Breast epithelium (tissue), 4 donors: ENCODE measurements at regions not wholly inside any gene's neighbourhood (a gene's known extent, or its start where the extent isn't known, plus 50 kb on each side); places are given as distances from the start of the nearest gene placed in this dataset.

Source experiments
- DNase-seq, 2 donors: peaks; one replicate each; pipeline ENCODE4 v3.0.0-alpha.2; 2019; ENCODE audit warnings: low spot score in 2 of 2
- H3K27ac ChIP-seq, 2 donors: fragments of 200-600 bp; sonication (generic) in 1 of 2; one replicate each; pipeline ENCODE4 v1.5.1; 2016 to 2019; ENCODE audit warnings: mild to moderate bottlenecking in 1 of 2
- H3K27me3 ChIP-seq, 2 donors: fragments of 200-600 bp; sonication (generic) in 1 of 2; one replicate each; pipeline versions ENCODE4 v1.5.1 to v1.6.0; 2017 to 2019; ENCODE audit warnings: control low read depth in 1 of 2, mild to moderate bottlenecking in 1 of 2
- H3K36me3 ChIP-seq: fragments of 200-600 bp; one replicate; pipeline ENCODE4 v1.5.1; 2019
- H3K4me1 ChIP-seq, 2 donors: fragments of 200-600 bp; sonication (generic); one replicate each; pipeline ENCODE4 v1.5.1; 2016 to 2019; ENCODE audit warnings: control low read depth in 1 of 2
- H3K4me3 ChIP-seq, 3 donors: fragments of 200-600 bp; sonication (generic); 1 replicate in 2 of 3; 2 replicates in 1 of 3; pipeline ENCODE4 v1.5.1; 2016 to 2019; ENCODE audit warnings: mild to moderate bottlenecking in 3 of 3, moderate library complexity in 2 of 3
- H3K9me3 ChIP-seq, 2 donors: fragments of 200-600 bp; sonication (generic) in 1 of 2; one replicate each; pipeline ENCODE4 v1.5.1; 2016 to 2019; ENCODE audit warnings: control low read depth in 1 of 2
- CTCF ChIP-seq, 3 donors: fragments of 450-650 bp; IDR thresholded peaks; one replicate each; pipeline ENCODE4 v1.5.1; 2016 to 2017; ENCODE audit warnings: antibody characterized with exemption in 3 of 3, mild to moderate bottlenecking in 3 of 3, moderate library complexity in 3 of 3
- POLR2A ChIP-seq: fragments of 450-650 bp; IDR thresholded peaks from one replicate; pipeline ENCODE4 v1.6.1; 2016; ENCODE audit warnings: antibody characterized with exemption, mild to moderate bottlenecking, moderate library complexity
- POLR2AphosphoS5 ChIP-seq, 3 donors: sonication (generic); formaldehyde crosslinking; IDR thresholded peaks; one replicate each; pipeline ENCODE4 v1.6.1; 2017; ENCODE audit warnings: antibody characterized with exemption in 3 of 3
- intact Hi-C: fragments of 100-400 bp; cut with DNase I; formaldehyde crosslinking; loops from one replicate; pipeline ENCODE4 v1.15.1; 2023; ENCODE audit warnings: low total_unique reads

- no peak for TF ChIP-seq POLR2AphosphoS5 (IDR thresholded peaks at IDR 0.05)
- TF ChIP-seq CTCF (IDR thresholded peaks at IDR 0.05): no peak
- TF ChIP-seq POLR2A: no peak
- no peaks in the 10 kb centered on the region for H3K4me1 ChIP-seq
- no peak overlapping the region for H3K27ac ChIP-seq
- intact Hi-C loops: no loop called here
- no peak for DNase-seq
- H3K4me3 ChIP-seq: no peak overlapping the region
- no peaks in the 10 kb centered on the region for H3K9me3 ChIP-seq
- H3K36me3 ChIP-seq: no peaks in the 10 kb centered on the region
- no peaks in the 10 kb centered on the region for H3K27me3 ChIP-seq
These were observed 369.5 kb downstream of the GBA3 start for GRCh38 chr4:23062188-23062587.

- H3K4me1 ChIP-seq: no peaks in the 10 kb centered on the region
- TF ChIP-seq POLR2AphosphoS5 (IDR thresholded peaks at IDR 0.05): no peak
- no peak for TF ChIP-seq POLR2A
- TF ChIP-seq CTCF (IDR thresholded peaks at IDR 0.05): no peak
- no peaks in the 10 kb centered on the region for H3K9me3 ChIP-seq
- H3K27me3 ChIP-seq: no peaks in the 10 kb centered on the region
- H3K36me3 ChIP-seq: no peaks in the 10 kb centered on the region
- intact Hi-C loops: no loop called here
- no peak for DNase-seq
- no peak overlapping the region for H3K4me3 ChIP-seq
- H3K27ac ChIP-seq: no peak overlapping the region
These were observed 368.7 kb downstream of the GBA3 start for GRCh38 chr4:23061431-23061830.

GRCh38 chr4:23060776-23061175 lies 368.0 kb downstream of the GBA3 start:
- DNase-seq: no peak
- Histone ChIP-seq H3K27ac (no peak overlapping the region), H3K27me3 (no peaks in the 10 kb centered on the region), H3K4me1 (no peaks in the 10 kb centered on the region), H3K36me3 (no peaks in the 10 kb centered on the region), H3K4me3 (no peak overlapping the region), H3K9me3 (no peaks in the 10 kb centered on the region)
- TF ChIP-seq POLR2A: no peak
- intact Hi-C loops: no loop called here

GRCh38 chr4:23058165-23058776 lies 365.5 kb downstream of the GBA3 start:
- TF ChIP-seq POLR2AphosphoS5 (IDR thresholded peaks at IDR 0.05) (no peak), CTCF (IDR thresholded peaks at IDR 0.05) (no peak), POLR2A (no peak)
- intact Hi-C loops: no loop called here
- Histone ChIP-seq H3K36me3 (no peaks in the 10 kb centered on the region), H3K27me3 (no peaks in the 10 kb centered on the region), H3K4me3 (no peak overlapping the region), H3K4me1 (no peaks in the 10 kb centered on the region), H3K27ac (no peak overlapping the region), H3K9me3 (no peaks in the 10 kb centered on the region)
- no peak for DNase-seq

- DNase-seq: no peak
These were observed 348.8 kb downstream of the GBA3 start for GRCh38 chr4:23041501-23041900.

More at GRCh38 chr4:23041501-23041900, 348.8 kb downstream of the GBA3 start:
- no peaks in the 10 kb centered on the region for H3K4me1 ChIP-seq
- no peak overlapping the region for H3K4me3 ChIP-seq
- no peaks in the 10 kb centered on the region for H3K36me3 ChIP-seq
- H3K27me3 ChIP-seq: no peaks in the 10 kb centered on the region
- H3K27ac ChIP-seq: no peak overlapping the region
- TF ChIP-seq POLR2AphosphoS5 (IDR thresholded peaks at IDR 0.05): no peak
- no peak for TF ChIP-seq POLR2A
- no peak for TF ChIP-seq CTCF (IDR thresholded peaks at IDR 0.05)
- intact Hi-C loops: no loop called here
- no peaks in the 10 kb centered on the region for H3K9me3 ChIP-seq
